Neural cell (in vitro differentiated cells): ENCODE measurements at regions not wholly inside any gene's neighbourhood (a gene's known extent, or its start where the extent isn't known, plus 50 kb on each side); places are given as distances from the start of the nearest gene placed in this dataset.

Experiments used
- CTCF ChIP-seq: fragments of 450-650 bp; IDR thresholded peaks from 2 replicates; pipeline ENCODE4 v1.5.1; 2014; ENCODE audit warnings: antibody characterized with exemption, mild to moderate bottlenecking, moderate library complexity; ENCODE audit not compliant: poor library complexity, severe bottlenecking
- EP300 ChIP-seq: fragments of 450-650 bp; conservative IDR thresholded peaks from 2 replicates; pipeline ENCODE4 v1.6.1; 2014; ENCODE audit warnings: antibody characterized with exemption, mild to moderate bottlenecking, moderate library complexity; ENCODE audit not compliant: poor library complexity, severe bottlenecking
- EZH2 ChIP-seq: fragments of 200-600, 300-800 bp; shearing (Covaris generic), sonication (generic); IDR thresholded peaks from 2 replicates; pipeline ENCODE4 v1.6.1; 2014; ENCODE audit warnings: antibody characterized with exemption, low read length, borderline replicate concordance, mild to moderate bottlenecking; ENCODE audit not compliant: insufficient read depth, poor library complexity, severe bottlenecking
- RAD21 ChIP-seq: fragments of 450-650 bp; conservative IDR thresholded peaks from 2 replicates; pipeline ENCODE4 v1.6.1; 2014; ENCODE audit warnings: antibody characterized with exemption, mild to moderate bottlenecking, moderate library complexity
- SMC3 ChIP-seq: fragments of 450-650 bp; conservative IDR thresholded peaks from 2 replicates; pipeline ENCODE4 v1.6.1; 2014; ENCODE audit warnings: antibody characterized with exemption, mild to moderate bottlenecking, moderate library complexity; ENCODE audit not compliant: poor library complexity

- no peak for TF ChIP-seq CTCF
- no peak for TF ChIP-seq EZH2
- no peak for TF ChIP-seq EP300
- TF ChIP-seq SMC3, result no peak
- no peak for TF ChIP-seq RAD21
These were observed 91.4 kb upstream of the ACO1 start for GRCh38 chr9:32293091-32293490.
